Endothelial cell of umbilical vein (primary cell): ENCODE measurements at regions not wholly inside any gene's neighbourhood (a gene's known extent, or its start where the extent isn't known, plus 50 kb on each side); places are given as distances from the start of the nearest gene placed in this dataset.

Source experiments
- CTCF ChIP-seq, 2 donors: IDR thresholded peaks; 1 replicate in 1 of 2; 2 replicates in 1 of 2; pipeline ENCODE4 v1.5.1; 2011; ENCODE audit warnings: low read length in 2 of 2, mild to moderate bottlenecking in 2 of 2, moderate library complexity in 2 of 2, control low read depth in 1 of 2, inconsistent platforms in 1 of 2, low read depth in 1 of 2; ENCODE audit not compliant: insufficient read depth in 1 of 2; ENCODE audit errors: extremely low read depth in 1 of 2
- EZH2 ChIP-seq: IDR thresholded peaks from 2 replicates; pipeline ENCODE4 v1.6.1; 2012; ENCODE audit warnings: borderline replicate concordance, low read depth, mild to moderate bottlenecking, moderate library complexity, low read length, inconsistent platforms; ENCODE audit not compliant: severe bottlenecking
- GATA2 ChIP-seq: IDR thresholded peaks from 2 replicates; pipeline ENCODE4 v1.7.0; 2011; ENCODE audit warnings: low read depth, mild to moderate bottlenecking, moderate library complexity, mixed read lengths, low read length; ENCODE audit not compliant: insufficient read length, insufficient read depth
- JUN ChIP-seq: IDR thresholded peaks from 2 replicates; pipeline ENCODE4 v1.6.1; 2011; ENCODE audit warnings: borderline replicate concordance, low read depth; ENCODE audit not compliant: insufficient read length, insufficient read depth
- POLR2A ChIP-seq: IDR thresholded peaks from 2 replicates; pipeline ENCODE4 v1.6.1; 2012; ENCODE audit warnings: low read depth, mild to moderate bottlenecking, control low read depth, low read length
- POLR2AphosphoS5 ChIP-seq: IDR thresholded peaks from 2 replicates; pipeline ENCODE4 v1.6.1; 2012; ENCODE audit warnings: low read depth, mild to moderate bottlenecking, control low read depth, low read length, moderate library complexity; ENCODE audit not compliant: insufficient read depth
- TF ChIP-seq, protein P1 (sequence below): IDR thresholded peaks from 2 replicates; pipeline ENCODE4 v1.6.1; 2011; ENCODE audit not compliant: insufficient read depth, insufficient read length

DNA sequence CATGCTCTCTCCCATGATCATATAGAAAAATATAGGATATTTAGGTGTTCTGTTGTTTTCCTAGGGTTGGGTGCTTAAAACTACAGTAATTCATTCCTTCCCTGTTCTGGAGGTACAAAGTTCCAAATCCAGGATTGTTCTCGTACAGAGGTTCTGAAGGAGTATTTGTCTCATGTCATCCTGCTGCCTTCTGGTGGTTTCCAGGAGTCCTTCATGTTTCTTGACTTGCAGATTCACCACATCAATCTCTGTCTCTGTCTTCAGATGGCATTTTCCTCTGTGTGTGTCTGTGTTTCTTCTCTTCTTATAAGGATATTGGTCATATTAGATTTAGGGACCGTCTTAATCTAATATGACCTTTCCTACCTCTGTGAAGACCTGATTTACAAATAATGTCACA lies 397.9 kb downstream of the NYAP2 start:
- TF ChIP-seq EZH2 (no peak), POLR2A (no peak), CTCF (IDR thresholded peaks at IDR 0.05; ENCODE audit: extremely low read depth in 1 of 2, insufficient read depth in 1 of 2, low read depth in 1 of 2, low read length in 2 of 2) (no peak), JUN (no peak), GATA2 (no peak), POLR2AphosphoS5 (no peak)
- TF ChIP-seq, protein P1, sequence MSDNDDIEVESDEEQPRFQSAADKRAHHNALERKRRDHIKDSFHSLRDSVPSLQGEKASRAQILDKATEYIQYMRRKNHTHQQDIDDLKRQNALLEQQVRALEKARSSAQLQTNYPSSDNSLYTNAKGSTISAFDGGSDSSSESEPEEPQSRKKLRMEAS: no peak
